Cardiac muscle cell (in vitro differentiated cells and primary cell): ENCODE measurements at regions not wholly inside any gene's neighbourhood (a gene's known extent, or its start where the extent isn't known, plus 50 kb on each side); places are given as distances from the start of the nearest gene placed in this dataset.

ENCODE experiments used
- DNase-seq, 2 donors: peaks; one replicate each; pipeline versions ENCODE4 v3.0.0 to v3.0.0-alpha.2; 2010 to 2017; ENCODE audit warnings: low read depth in 1 of 2, low spot score in 1 of 2
- H3K27ac ChIP-seq: fragments of 200-600 bp; sonication (generic); 2 replicates; pipeline ENCODE4 v1.5.1; 2016
- H3K27me3 ChIP-seq: fragments of 200-600 bp; sonication (generic); 2 replicates; pipeline ENCODE4 v1.6.0; 2016; ENCODE audit warnings: control low read depth
- H3K36me3 ChIP-seq: fragments of 200-600 bp; sonication (generic); 2 replicates; pipeline ENCODE4 v1.5.1; 2016; ENCODE audit warnings: control low read depth
- H3K4me1 ChIP-seq: fragments of 200-600 bp; sonication (generic); 2 replicates; pipeline ENCODE4 v1.8.1; 2017; ENCODE audit warnings: low read depth, mild to moderate bottlenecking, mixed run types
- H3K4me3 ChIP-seq: fragments of 200-600 bp; sonication (generic); 2 replicates; pipeline ENCODE4 v1.5.1; 2016; ENCODE audit warnings: mild to moderate bottlenecking
- H3K9me3 ChIP-seq: fragments of 200-600 bp; sonication (generic); 2 replicates; pipeline ENCODE4 v1.5.1; 2017; ENCODE audit warnings: low read depth, mild to moderate bottlenecking, control low read depth
- TF ChIP-seq, protein P1 (sequence below): IDR thresholded peaks from 2 replicates; pipeline ENCODE4 v1.5.1; 2012; ENCODE audit warnings: low read depth, mild to moderate bottlenecking, low read length

- Histone ChIP-seq H3K4me1 (peaks cover 4% of the 10 kb centered on the region), H3K27me3 (no peaks in the 10 kb centered on the region), H3K4me3 (no peak overlapping the region), H3K9me3 (no peaks in the 10 kb centered on the region), H3K36me3 (no peaks in the 10 kb centered on the region), H3K27ac (no peak overlapping the region)
- DNase-seq = no peak
- TF ChIP-seq, protein P1, sequence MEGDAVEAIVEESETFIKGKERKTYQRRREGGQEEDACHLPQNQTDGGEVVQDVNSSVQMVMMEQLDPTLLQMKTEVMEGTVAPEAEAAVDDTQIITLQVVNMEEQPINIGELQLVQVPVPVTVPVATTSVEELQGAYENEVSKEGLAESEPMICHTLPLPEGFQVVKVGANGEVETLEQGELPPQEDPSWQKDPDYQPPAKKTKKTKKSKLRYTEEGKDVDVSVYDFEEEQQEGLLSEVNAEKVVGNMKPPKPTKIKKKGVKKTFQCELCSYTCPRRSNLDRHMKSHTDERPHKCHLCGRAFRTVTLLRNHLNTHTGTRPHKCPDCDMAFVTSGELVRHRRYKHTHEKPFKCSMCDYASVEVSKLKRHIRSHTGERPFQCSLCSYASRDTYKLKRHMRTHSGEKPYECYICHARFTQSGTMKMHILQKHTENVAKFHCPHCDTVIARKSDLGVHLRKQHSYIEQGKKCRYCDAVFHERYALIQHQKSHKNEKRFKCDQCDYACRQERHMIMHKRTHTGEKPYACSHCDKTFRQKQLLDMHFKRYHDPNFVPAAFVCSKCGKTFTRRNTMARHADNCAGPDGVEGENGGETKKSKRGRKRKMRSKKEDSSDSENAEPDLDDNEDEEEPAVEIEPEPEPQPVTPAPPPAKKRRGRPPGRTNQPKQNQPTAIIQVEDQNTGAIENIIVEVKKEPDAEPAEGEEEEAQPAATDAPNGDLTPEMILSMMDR = no peak
These were observed 178.3 kb downstream of the PTN start for GRCh38 chr7:137165241-137165640.

DNA sequence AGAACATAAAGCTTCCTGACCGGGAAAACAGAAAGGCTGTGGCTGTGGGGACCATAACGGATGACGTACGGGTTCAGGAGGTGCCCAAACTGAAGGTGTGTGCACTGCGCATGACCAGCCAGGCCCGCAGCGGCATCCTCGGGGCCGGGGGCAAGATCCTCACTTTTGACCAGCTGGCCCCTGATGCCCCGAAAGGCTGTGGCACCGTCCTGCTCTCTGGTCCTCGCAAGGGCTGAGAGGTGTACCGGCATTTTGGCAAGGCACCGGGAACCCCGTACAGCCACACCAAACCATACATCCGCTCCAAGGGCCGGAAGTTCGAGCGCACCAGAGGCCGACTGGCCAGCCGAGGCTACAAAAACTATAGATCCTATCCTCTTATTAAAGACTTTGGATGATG is 179.3 kb downstream of the PTN start:
- Histone ChIP-seq H3K9me3 (no peaks in the 10 kb centered on the region), H3K4me3 (no peak overlapping the region), H3K27me3 (no peaks in the 10 kb centered on the region), H3K4me1 (no peaks in the 10 kb centered on the region), H3K27ac (no peak overlapping the region), H3K36me3 (no peaks in the 10 kb centered on the region)
- DNase-seq = no peak
- TF ChIP-seq, protein P1 = no peak

GRCh38 chr7:137160236-137160635 is 183.3 kb downstream of the PTN start:
- Histone ChIP-seq H3K27me3 (no peaks in the 10 kb centered on the region), H3K9me3 (no peaks in the 10 kb centered on the region), H3K36me3 (no peaks in the 10 kb centered on the region), H3K4me1 (no peaks in the 10 kb centered on the region), H3K27ac (no peak overlapping the region), H3K4me3 (no peak overlapping the region)
- TF ChIP-seq, protein P1 = no peak
- no peak for DNase-seq

DNA sequence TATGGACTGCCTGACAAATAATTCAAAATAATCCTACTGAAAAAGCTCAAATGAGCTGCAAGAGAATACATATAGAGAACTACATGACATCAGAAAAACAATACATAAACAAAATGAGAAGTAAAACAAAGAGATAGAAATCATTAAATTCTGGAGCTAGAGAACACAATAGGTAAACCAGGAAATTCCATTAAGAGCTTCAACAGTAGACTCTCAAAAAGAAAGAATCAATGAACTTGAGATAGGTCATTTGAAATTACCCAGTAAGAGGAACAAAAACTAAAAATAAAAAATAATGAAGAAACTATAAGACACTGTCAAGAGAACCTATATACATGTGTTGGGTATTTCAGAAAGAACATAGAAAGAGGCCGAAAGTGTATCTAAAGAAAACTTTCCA is 186.3 kb downstream of the PTN start:
- Histone ChIP-seq H3K4me1 (no peaks in the 10 kb centered on the region), H3K27me3 (no peaks in the 10 kb centered on the region), H3K36me3 (no peaks in the 10 kb centered on the region), H3K9me3 (no peaks in the 10 kb centered on the region), H3K4me3 (no peak overlapping the region), H3K27ac (no peak overlapping the region)
- no peak for DNase-seq
- TF ChIP-seq, protein P1 = no peak

GRCh38 chr7:137151690-137152052 is 191.9 kb downstream of the PTN start:
- Histone ChIP-seq H3K4me1 (peaks cover 28% of the 10 kb centered on the region), H3K36me3 (no peaks in the 10 kb centered on the region), H3K9me3 (no peaks in the 10 kb centered on the region), H3K4me3 (no peak overlapping the region), H3K27me3 (no peaks in the 10 kb centered on the region), H3K27ac (peak overlapping the region; percentile 88)
- TF ChIP-seq, protein P1 = no peak
- no peak for DNase-seq

DNA sequence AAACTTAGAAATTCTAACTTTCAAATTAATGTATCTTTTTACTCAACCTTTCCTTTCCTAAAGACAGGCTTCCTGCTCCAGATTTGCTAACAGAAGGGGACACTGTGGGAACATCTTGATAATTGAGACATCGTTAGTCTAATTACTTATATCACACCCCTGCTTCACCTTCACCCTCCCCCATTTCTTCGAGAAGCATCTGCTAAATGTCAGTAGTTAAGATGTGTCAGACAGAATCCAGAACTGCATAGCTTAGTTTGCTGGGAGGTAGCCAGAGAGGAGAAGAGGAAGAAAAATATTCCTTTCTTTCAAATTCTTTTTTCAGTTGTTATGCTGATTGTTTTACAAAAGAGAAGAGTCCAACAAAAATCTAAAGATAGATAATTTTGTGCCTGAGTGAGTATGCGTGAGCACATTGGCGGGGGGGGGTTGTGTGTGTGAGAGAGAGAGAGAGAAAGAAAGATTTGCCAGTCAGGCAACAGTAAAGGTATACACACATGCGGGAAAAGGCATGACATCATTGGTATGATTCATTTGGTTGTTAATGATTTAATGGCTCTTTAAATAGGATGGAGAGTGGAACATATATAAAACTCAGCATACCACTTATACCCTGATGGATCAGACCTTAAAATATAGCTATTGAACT is 192.4 kb downstream of the PTN start:
- Histone ChIP-seq H3K27ac (peak overlapping the region; percentile 88), H3K9me3 (no peaks in the 10 kb centered on the region), H3K36me3 (no peaks in the 10 kb centered on the region), H3K4me1 (peaks cover 28% of the 10 kb centered on the region), H3K4me3 (no peak overlapping the region), H3K27me3 (no peaks in the 10 kb centered on the region)
- peak; percentile 52 to 53 for DNase-seq
- TF ChIP-seq, protein P1 = no peak
